Suprapubic skin (tissue), 4 donors: ENCODE measurements at regions not wholly inside any gene's neighbourhood (a gene's known extent, or its start where the extent isn't known, plus 50 kb on each side); places are given as distances from the start of the nearest gene placed in this dataset.

ENCODE experiments used
- POLR2A ChIP-seq, 2 donors: fragments of 450-650 bp; IDR thresholded peaks; one replicate each; pipeline ENCODE4 v1.6.1; 2017; ENCODE audit warnings: antibody characterized with exemption in 2 of 2, mild to moderate bottlenecking in 2 of 2, moderate library complexity in 2 of 2
- POLR2AphosphoS5 ChIP-seq, 3 donors: sonication (generic); formaldehyde crosslinking; IDR thresholded peaks; one replicate each; pipeline ENCODE4 v1.6.1; 2017; ENCODE audit warnings: antibody characterized with exemption in 3 of 3
- TF ChIP-seq, protein P1 (sequence below), 2 donors: fragments of 200-600 bp in 1 of 2; fragments of 450-650 bp in 1 of 2; sonication (generic) in 1 of 2; IDR thresholded peaks; one replicate each; pipeline ENCODE4 v1.5.1; 2016 to 2019; ENCODE audit warnings: antibody characterized with exemption in 2 of 2, mild to moderate bottlenecking in 1 of 2, moderate library complexity in 1 of 2

DNA sequence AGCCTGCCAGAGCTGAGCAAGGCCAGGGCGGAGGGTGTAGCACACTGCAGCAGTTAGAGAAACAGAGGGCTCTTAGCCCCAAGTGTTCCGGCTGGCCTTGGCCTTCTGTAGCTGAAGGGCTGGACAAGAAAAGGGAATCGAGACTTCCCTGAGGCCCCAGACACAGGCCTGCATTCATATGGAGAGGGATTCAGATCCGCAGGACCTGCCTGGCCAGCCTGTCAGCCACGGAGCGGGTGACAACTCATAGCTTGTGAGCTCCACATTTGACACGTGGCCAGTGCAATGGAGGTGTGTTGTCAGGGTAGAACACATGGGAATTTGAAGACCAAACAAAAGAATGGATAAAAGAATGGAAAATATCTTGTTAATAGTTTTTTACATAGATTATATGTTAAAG lies 182.2 kb upstream of the GSC start:
- TF ChIP-seq POLR2AphosphoS5 (IDR thresholded peaks at IDR 0.05), result no peak
- TF ChIP-seq, protein P1, sequence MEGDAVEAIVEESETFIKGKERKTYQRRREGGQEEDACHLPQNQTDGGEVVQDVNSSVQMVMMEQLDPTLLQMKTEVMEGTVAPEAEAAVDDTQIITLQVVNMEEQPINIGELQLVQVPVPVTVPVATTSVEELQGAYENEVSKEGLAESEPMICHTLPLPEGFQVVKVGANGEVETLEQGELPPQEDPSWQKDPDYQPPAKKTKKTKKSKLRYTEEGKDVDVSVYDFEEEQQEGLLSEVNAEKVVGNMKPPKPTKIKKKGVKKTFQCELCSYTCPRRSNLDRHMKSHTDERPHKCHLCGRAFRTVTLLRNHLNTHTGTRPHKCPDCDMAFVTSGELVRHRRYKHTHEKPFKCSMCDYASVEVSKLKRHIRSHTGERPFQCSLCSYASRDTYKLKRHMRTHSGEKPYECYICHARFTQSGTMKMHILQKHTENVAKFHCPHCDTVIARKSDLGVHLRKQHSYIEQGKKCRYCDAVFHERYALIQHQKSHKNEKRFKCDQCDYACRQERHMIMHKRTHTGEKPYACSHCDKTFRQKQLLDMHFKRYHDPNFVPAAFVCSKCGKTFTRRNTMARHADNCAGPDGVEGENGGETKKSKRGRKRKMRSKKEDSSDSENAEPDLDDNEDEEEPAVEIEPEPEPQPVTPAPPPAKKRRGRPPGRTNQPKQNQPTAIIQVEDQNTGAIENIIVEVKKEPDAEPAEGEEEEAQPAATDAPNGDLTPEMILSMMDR (IDR thresholded peaks at IDR 0.05), result no peak
- no peak for TF ChIP-seq POLR2A (IDR thresholded peaks at IDR 0.05)
